A673 (cell line): ENCODE measurements at regions not wholly inside any gene's neighbourhood (a gene's known extent, or its start where the extent isn't known, plus 50 kb on each side); places are given as distances from the start of the nearest gene placed in this dataset.

Source experiments
- EZH2 ChIP-seq: fragments of 200-600 bp; sonication (generic); IDR thresholded peaks from 2 replicates; pipeline ENCODE4 v1.6.1; 2017; ENCODE audit warnings: borderline replicate concordance, low read depth, mild to moderate bottlenecking, mixed read lengths, antibody characterized with exemption, low read length; ENCODE audit not compliant: poor library complexity, severe bottlenecking
- TF ChIP-seq, protein P1 (sequence below): fragments of 300-800, 200-600 bp; sonication (generic); conservative IDR thresholded peaks from 2 replicates; pipeline ENCODE4 v1.5.1; 2017; ENCODE audit warnings: low read depth, mild to moderate bottlenecking, antibody characterized with exemption, low read length, moderate library complexity, mixed read lengths

GRCh38 chr12:87378526-87378925 lies 650.7 kb downstream of the C12orf50 start:
- TF ChIP-seq, protein P1, sequence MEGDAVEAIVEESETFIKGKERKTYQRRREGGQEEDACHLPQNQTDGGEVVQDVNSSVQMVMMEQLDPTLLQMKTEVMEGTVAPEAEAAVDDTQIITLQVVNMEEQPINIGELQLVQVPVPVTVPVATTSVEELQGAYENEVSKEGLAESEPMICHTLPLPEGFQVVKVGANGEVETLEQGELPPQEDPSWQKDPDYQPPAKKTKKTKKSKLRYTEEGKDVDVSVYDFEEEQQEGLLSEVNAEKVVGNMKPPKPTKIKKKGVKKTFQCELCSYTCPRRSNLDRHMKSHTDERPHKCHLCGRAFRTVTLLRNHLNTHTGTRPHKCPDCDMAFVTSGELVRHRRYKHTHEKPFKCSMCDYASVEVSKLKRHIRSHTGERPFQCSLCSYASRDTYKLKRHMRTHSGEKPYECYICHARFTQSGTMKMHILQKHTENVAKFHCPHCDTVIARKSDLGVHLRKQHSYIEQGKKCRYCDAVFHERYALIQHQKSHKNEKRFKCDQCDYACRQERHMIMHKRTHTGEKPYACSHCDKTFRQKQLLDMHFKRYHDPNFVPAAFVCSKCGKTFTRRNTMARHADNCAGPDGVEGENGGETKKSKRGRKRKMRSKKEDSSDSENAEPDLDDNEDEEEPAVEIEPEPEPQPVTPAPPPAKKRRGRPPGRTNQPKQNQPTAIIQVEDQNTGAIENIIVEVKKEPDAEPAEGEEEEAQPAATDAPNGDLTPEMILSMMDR, result no peak
- no peak for TF ChIP-seq EZH2
